Natural killer cell (primary cell): ENCODE measurements at regions not wholly inside any gene's neighbourhood (a gene's known extent, or its start where the extent isn't known, plus 50 kb on each side); places are given as distances from the start of the nearest gene placed in this dataset.
A peak's percentile ranks its signal among the peaks of the same experiment; 100 is the strongest.

Source experiments
- ATAC-seq, 3 donors: fragments of 150-1000 bp in 2 of 3; fragments of 200-7000 bp in 1 of 3; cut with Tn5 transposase; 1 replicate in 1 of 3; 2 replicates in 2 of 3; pipeline ENCODE4 v1.10.0; 2021; ENCODE audit warnings: mild to moderate bottlenecking in 2 of 3, moderate library complexity in 2 of 3
- DNase-seq, 2 donors: peaks; one replicate each; pipeline versions ENCODE4 v3.0.0 to v3.0.0-alpha.2; 2013 to 2021; ENCODE audit warnings: mixed read lengths in 1 of 2
- H3K27ac ChIP-seq: one replicate; pipeline ENCODE4 v1.5.1; 2013; ENCODE audit warnings: mild to moderate bottlenecking, low read length
- H3K27me3 ChIP-seq: one replicate; pipeline ENCODE4 v1.6.1; 2013; ENCODE audit warnings: low read length; ENCODE audit not compliant: control insufficient read depth, insufficient read depth
- H3K36me3 ChIP-seq: one replicate; pipeline ENCODE4 v1.6.1; 2013; ENCODE audit warnings: low read length; ENCODE audit not compliant: control insufficient read depth, insufficient read depth
- H3K4me1 ChIP-seq: one replicate; pipeline ENCODE4 v1.6.1; 2013; ENCODE audit warnings: low read length; ENCODE audit not compliant: control insufficient read depth, insufficient read depth
- H3K4me3 ChIP-seq: one replicate; pipeline ENCODE4 v1.5.1; 2013; ENCODE audit warnings: low read length
- H3K9me3 ChIP-seq: one replicate; pipeline ENCODE4 v1.6.1; 2013; ENCODE audit warnings: low read length; ENCODE audit not compliant: control insufficient read depth, insufficient read depth
- H3K27ac Mint-ChIP-seq, 2 donors: one replicate each; pipeline ENCODE4 v1.8.0; 2022; ENCODE audit warnings: mild to moderate bottlenecking in 2 of 2, mixed read lengths in 2 of 2, moderate library complexity in 1 of 2
- H3K27me3 Mint-ChIP-seq, 2 donors: one replicate each; pipeline ENCODE4 v1.8.0; 2022; ENCODE audit warnings: low read depth in 2 of 2, mixed read lengths in 2 of 2
- H3K36me3 Mint-ChIP-seq: one replicate; pipeline ENCODE4 v1.8.0; 2022; ENCODE audit warnings: mixed read lengths
- H3K4me1 Mint-ChIP-seq, 2 donors: one replicate each; pipeline ENCODE4 v1.8.0; 2022; ENCODE audit warnings: mixed read lengths in 2 of 2
- H3K4me3 Mint-ChIP-seq: one replicate; pipeline ENCODE4 v1.8.0; 2022; ENCODE audit warnings: mild to moderate bottlenecking, moderate library complexity, mixed read lengths
- H3K9me3 Mint-ChIP-seq, 2 donors: one replicate each; pipeline ENCODE4 v1.8.0; 2022; ENCODE audit warnings: mixed read lengths in 2 of 2
- CTCF ChIP-seq: fragments of 200-600 bp; IDR thresholded peaks from one replicate; pipeline ENCODE4 v1.8.0; 2022; ENCODE audit warnings: antibody characterized with exemption
- WGBS: methylation state at CpG from one replicate; pipeline ENCODE4 v1.1.7; 2013; ENCODE audit warnings: missing lambda C conversion rate; ENCODE audit not compliant: insufficient coverage; 5-methylcytosine and 5-hydroxymethylcytosine counted together
- intact Hi-C: fragments of 100-400 bp; cut with micrococcal nuclease; formaldehyde crosslinking; loops from one replicate; pipeline ENCODE4 v1.14.2; 2022

- no peaks in the 10 kb centered on the region for H3K27me3 Mint-ChIP-seq
- no peaks in the 10 kb centered on the region for H3K36me3 Mint-ChIP-seq
- no peak overlapping the region for H3K27ac Mint-ChIP-seq
- H3K9me3 ChIP-seq, result no peaks in the 10 kb centered on the region
- no peak for TF ChIP-seq CTCF
- H3K4me3 Mint-ChIP-seq, result no peak overlapping the region
- peaks cover 0 to 4% of the 10 kb centered on the region in 2 donors for H3K9me3 Mint-ChIP-seq
- no peaks in the 10 kb centered on the region for H3K36me3 ChIP-seq
- no peak for DNase-seq
- intact Hi-C loops, result no loop called here
- H3K4me1 ChIP-seq, result no peaks in the 10 kb centered on the region
- H3K4me3 ChIP-seq, result no peak overlapping the region
- no peaks in the 10 kb centered on the region for H3K4me1 Mint-ChIP-seq
- H3K27me3 ChIP-seq, result no peaks in the 10 kb centered on the region
- ATAC-seq, result no peak
- peak overlapping the region; percentile 8 for H3K27ac ChIP-seq
Measured at GRCh38 chr20:39538317-39538716, 576.2 kb downstream of the DHX35 start.

GRCh38 chr20:39535301-39535700, 573.2 kb downstream of the DHX35 start:
- Mint-ChIP-seq H3K4me3 (no peak overlapping the region), H3K27me3 (no peaks in the 10 kb centered on the region), H3K27ac (no peak overlapping the region), H3K36me3 (no peaks in the 10 kb centered on the region), H3K9me3 (peaks cover 0 to 4% of the 10 kb centered on the region in 2 donors), H3K4me1 (no peaks in the 10 kb centered on the region)
- ATAC-seq (no peak), DNase-seq (no peak)
- intact Hi-C loops, result no loop called here
- no peak overlapping the region for H3K4me3 ChIP-seq
- WGBS, result 83% methylated on average over 1 of the region's 1 CpG
- H3K36me3 ChIP-seq, result no peaks in the 10 kb centered on the region
- H3K27me3 ChIP-seq, result no peaks in the 10 kb centered on the region
- no peaks in the 10 kb centered on the region for H3K4me1 ChIP-seq
- no peak overlapping the region for H3K27ac ChIP-seq
- no peaks in the 10 kb centered on the region for H3K9me3 ChIP-seq
- TF ChIP-seq CTCF, result no peak

GRCh38 chr20:39534846-39535245, 572.7 kb downstream of the DHX35 start:
- WGBS, result 100% methylated on average over 1 of the region's 1 CpG
- no peaks in the 10 kb centered on the region for H3K4me1 ChIP-seq
- Mint-ChIP-seq H3K9me3 (peaks cover 0 to 2% of the 10 kb centered on the region in 2 donors), H3K4me1 (no peaks in the 10 kb centered on the region), H3K27ac (no peak overlapping the region), H3K27me3 (no peaks in the 10 kb centered on the region), H3K4me3 (no peak overlapping the region), H3K36me3 (no peaks in the 10 kb centered on the region)
- no peaks in the 10 kb centered on the region for H3K36me3 ChIP-seq
- intact Hi-C loops, result no loop called here
- H3K9me3 ChIP-seq, result no peaks in the 10 kb centered on the region
- no peak for DNase-seq
- no peak overlapping the region for H3K4me3 ChIP-seq
- no peak overlapping the region for H3K27ac ChIP-seq
- no peak for TF ChIP-seq CTCF
- no peaks in the 10 kb centered on the region for H3K27me3 ChIP-seq
- ATAC-seq, result no peak

DNA sequence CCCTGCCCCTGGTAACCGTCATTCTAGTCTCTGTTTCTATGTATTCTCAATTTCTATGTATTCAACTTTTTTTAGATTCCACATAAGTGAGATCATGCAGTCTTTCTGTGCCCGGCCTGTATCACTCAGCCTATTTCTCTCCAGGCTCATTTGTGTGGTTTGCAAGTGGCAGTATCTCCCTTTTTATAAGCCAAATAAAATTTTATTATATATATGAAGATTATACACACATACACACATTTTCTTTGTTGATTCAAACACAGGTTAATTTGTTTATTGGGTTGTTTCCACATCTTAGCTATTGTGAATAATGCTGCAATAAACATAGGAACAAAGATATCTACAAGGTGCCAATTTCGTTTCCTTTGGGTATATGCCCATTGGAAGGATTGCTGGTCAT, 571.7 kb downstream of the DHX35 start:
- Mint-ChIP-seq H3K36me3 (no peaks in the 10 kb centered on the region), H3K27me3 (no peaks in the 10 kb centered on the region), H3K4me1 (no peaks in the 10 kb centered on the region), H3K4me3 (no peak overlapping the region), H3K9me3 (peaks cover 0 to 2% of the 10 kb centered on the region in 2 donors), H3K27ac (no peak overlapping the region)
- no peaks in the 10 kb centered on the region for H3K27me3 ChIP-seq
- no peak for ATAC-seq
- no peak overlapping the region for H3K4me3 ChIP-seq
- H3K4me1 ChIP-seq, result no peaks in the 10 kb centered on the region
- intact Hi-C loops, result no loop called here
- H3K36me3 ChIP-seq, result no peaks in the 10 kb centered on the region
- TF ChIP-seq CTCF, result no peak
- WGBS, result 82% methylated on average over 2 of the region's 3 CpGs
- no peaks in the 10 kb centered on the region for H3K9me3 ChIP-seq
- no peak for DNase-seq
- no peak overlapping the region for H3K27ac ChIP-seq
